Activated naive CD4-positive, alpha-beta T cell treated with anti-CD3 and anti-CD28 coated beads, Interleukin-2, amount 50 U/mL, for 72 hours (primary cell): ENCODE measurements at regions not wholly inside any gene's neighbourhood (a gene's known extent, or its start where the extent isn't known, plus 50 kb on each side); places are given as distances from the start of the nearest gene placed in this dataset.
"Not testable (repeated sequence)": the region's sequence is repeated elsewhere in the genome, so short reads cannot be mapped to it uniquely, and the experiment has no call there.

Experiments used
- ATAC-seq, 2 donors: fragments of 150-1000 bp; cut with Tn5 transposase; 2 replicates each; pipeline ENCODE4 v1.10.0; 2021; ENCODE audit warnings: mild to moderate bottlenecking in 2 of 2, moderate library complexity in 2 of 2
- DNase-seq, 2 donors: peaks; one replicate each; pipeline ENCODE4 v3.0.0; 2021 to 2022; ENCODE audit warnings: low spot score in 2 of 2
- H3K27ac Mint-ChIP-seq, 2 donors: one replicate each; pipeline ENCODE4 v1.8.0; 2022; ENCODE audit warnings: mild to moderate bottlenecking in 2 of 2, mixed read lengths in 2 of 2
- H3K36me3 Mint-ChIP-seq, 2 donors: one replicate each; pipeline ENCODE4 v1.8.0; 2022; ENCODE audit warnings: mixed read lengths in 2 of 2
- H3K9me3 Mint-ChIP-seq, 2 donors: one replicate each; pipeline ENCODE4 v1.8.0; 2022; ENCODE audit warnings: mixed read lengths in 2 of 2

GRCh38 chr9:19879062-19879461 is 90.2 kb upstream of the SLC24A2 start:
- no peaks in the 10 kb centered on the region for H3K9me3 Mint-ChIP-seq
- ATAC-seq (no peak), DNase-seq (no peak)
- no peak overlapping the region for H3K27ac Mint-ChIP-seq
- no peaks in the 10 kb centered on the region for H3K36me3 Mint-ChIP-seq

- Mint-ChIP-seq H3K9me3 (peaks cover 0 to 9% of the 10 kb centered on the region in 2 donors), H3K27ac (no peak overlapping the region), H3K36me3 (no peaks in the 10 kb centered on the region)
- DNase-seq (no peak), ATAC-seq (no peak)
Measured at GRCh38 chr9:19876569-19877316, 87.9 kb upstream of the SLC24A2 start.

DNA sequence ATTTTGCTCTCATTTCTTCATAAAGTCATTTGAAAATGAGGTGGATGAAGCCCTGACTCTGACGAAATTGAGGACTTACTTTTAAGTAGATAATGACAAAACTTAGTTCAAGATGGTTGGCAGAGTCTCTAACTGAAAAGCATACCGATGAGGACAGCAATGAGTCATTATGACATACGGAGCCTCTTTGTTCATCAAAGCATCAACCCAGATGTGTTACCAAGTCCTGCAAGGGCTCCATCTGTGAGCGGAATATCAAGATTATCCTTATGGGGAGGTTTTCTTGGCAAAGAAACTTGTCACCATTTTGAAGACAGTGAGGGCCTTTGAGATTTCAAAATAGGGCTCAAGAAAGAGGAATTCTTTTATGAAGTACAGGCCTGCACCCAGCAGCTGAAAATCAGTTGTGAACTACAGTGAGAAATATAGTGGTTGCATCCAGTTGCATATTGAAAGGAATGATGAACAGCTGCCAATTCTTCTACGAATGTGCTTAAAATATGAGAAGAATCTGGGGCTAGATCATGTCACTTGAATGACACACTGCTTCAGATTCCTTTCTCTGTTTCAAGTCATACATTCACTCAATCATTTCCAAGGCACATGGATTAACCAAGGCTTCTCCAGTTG is 86.6 kb upstream of the SLC24A2 start:
- DNase-seq (no peak), ATAC-seq (no peak)
- Mint-ChIP-seq H3K27ac (no peak overlapping the region), H3K9me3 (peaks cover 6 to 14% of the 10 kb centered on the region in 2 donors), H3K36me3 (no peaks in the 10 kb centered on the region)

DNA sequence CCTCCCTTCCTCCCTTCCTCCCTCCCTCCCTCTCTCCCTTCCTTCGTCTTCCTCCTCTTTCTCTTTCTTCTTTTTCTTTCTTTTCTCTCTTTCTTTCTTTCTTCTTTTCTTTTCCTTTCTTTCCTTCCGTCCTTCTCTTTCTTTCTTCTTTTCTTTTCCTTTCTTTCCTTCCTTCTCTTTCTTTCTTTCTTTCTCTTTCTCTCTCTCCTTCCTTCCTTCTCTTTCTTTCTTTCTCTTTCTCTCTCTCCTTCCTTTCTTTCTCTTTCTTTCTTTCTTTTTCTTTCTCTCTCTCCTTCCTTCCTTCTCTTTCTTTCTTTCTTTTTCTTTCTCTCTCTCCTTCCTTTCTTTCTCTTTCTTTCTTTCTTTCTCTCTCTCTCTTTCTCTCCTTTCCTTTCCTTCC is 84.4 kb upstream of the SLC24A2 start:
- ATAC-seq, H3K27ac Mint-ChIP-seq: not testable (repeated sequence)

DNA sequence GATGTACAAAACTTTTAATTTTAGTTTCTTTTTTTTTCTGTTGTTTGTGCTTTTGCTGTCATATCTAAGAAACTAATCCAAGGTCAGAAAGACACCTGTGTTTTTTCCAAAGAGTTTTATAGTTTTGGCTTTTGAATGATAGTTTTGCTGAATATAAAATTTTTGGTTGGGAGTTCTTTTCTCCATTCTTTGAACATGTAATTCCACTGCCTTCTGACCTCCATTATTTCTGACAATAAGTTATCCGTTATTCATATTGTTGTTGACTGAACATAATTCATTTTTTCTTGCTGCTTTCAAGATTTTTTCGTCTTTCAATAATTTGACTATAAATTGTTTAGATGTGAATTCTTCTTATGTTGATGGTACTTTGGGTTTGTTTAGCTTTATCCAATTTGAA is 82.2 kb upstream of the SLC24A2 start:
- DNase-seq, result no peak
- no peak for ATAC-seq
- H3K9me3 Mint-ChIP-seq, result peaks cover 6 to 14% of the 10 kb centered on the region in 2 donors
- no peak overlapping the region for H3K27ac Mint-ChIP-seq
- no peaks in the 10 kb centered on the region for H3K36me3 Mint-ChIP-seq

More for the DNA sequence above, 84.4 kb upstream of the SLC24A2 start:
- not testable (repeated sequence) for H3K36me3 Mint-ChIP-seq, DNase-seq
- H3K9me3 Mint-ChIP-seq, result peaks cover 6 to 14% of the 10 kb centered on the region in 2 donors

DNA sequence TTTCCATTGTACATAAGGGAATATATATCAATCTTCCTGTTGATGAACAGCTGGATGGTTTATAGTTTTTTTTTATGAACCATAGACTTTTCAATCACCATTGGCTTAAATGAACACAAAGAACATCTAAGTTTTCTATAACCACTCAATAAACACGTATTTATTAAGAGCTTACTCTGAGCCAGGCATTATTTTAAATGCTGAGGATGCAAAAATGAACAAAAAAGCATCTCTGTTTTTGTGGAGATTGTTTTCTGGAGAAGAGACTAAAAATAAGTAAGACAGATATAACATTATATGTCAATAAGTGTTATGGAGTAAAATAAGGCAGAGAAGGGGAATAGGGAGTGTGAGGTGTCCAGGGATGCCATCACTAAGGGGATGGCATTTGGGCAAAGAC is 52.1 kb upstream of the SLC24A2 start:
- H3K9me3 Mint-ChIP-seq, result no peaks in the 10 kb centered on the region
- no peak for ATAC-seq
- DNase-seq, result no peak
- H3K27ac Mint-ChIP-seq, result no peak overlapping the region
- no peaks in the 10 kb centered on the region for H3K36me3 Mint-ChIP-seq
